Bronchial epithelial cell (primary cell): ENCODE measurements at regions not wholly inside any gene's neighbourhood (a gene's known extent, or its start where the extent isn't known, plus 50 kb on each side); places are given as distances from the start of the nearest gene placed in this dataset.

Experiments used
- DNase-seq: peaks from one replicate; pipeline ENCODE4 v3.0.0-alpha.2; 2010; ENCODE audit warnings: low read depth
- FAIRE-seq: peaks from 2 replicates; lab custom pipeline; 2011; peaks lifted over from hg19 to GRCh38; lab: Jason Lieb, UNC
- H3K27me3 ChIP-seq: 2 replicates; pipeline ENCODE4 v1.5.1; 2011; ENCODE audit warnings: low read length; ENCODE audit not compliant: control insufficient read depth, insufficient read depth
- H3K36me3 ChIP-seq: 2 replicates; pipeline ENCODE4 v1.5.1; 2011; ENCODE audit warnings: low read length; ENCODE audit not compliant: control insufficient read depth, insufficient read depth
- H3K4me3 ChIP-seq: 2 replicates; pipeline ENCODE4 v1.5.1; 2011; ENCODE audit warnings: mild to moderate bottlenecking, low read depth, low read length, control low read depth
- CTCF ChIP-seq: IDR thresholded peaks from 2 replicates; pipeline ENCODE4 v1.5.1; 2011; ENCODE audit warnings: mild to moderate bottlenecking, moderate library complexity, low read length, control low read depth, inconsistent platforms; ENCODE audit not compliant: insufficient read depth, severe bottlenecking

- H3K27me3 ChIP-seq, result no peaks in the 10 kb centered on the region
- DNase-seq (no peak), FAIRE-seq (no peak)
- H3K4me3 ChIP-seq, result no peak overlapping the region
- no peak for TF ChIP-seq CTCF
- H3K36me3 ChIP-seq, result no peaks in the 10 kb centered on the region
Observed at GRCh38 chr7:12064586-12065127, 146.4 kb upstream of the TMEM106B start.

GRCh38 chr7:12066004-12066403 is 145.1 kb upstream of the TMEM106B start:
- Histone ChIP-seq H3K4me3 (no peak overlapping the region), H3K36me3 (no peaks in the 10 kb centered on the region), H3K27me3 (no peaks in the 10 kb centered on the region)
- FAIRE-seq (no peak), DNase-seq (peak; percentile 87)
- TF ChIP-seq CTCF, result no peak

- peak; percentile 85 for DNase-seq
- FAIRE-seq, result peak; percentile 90
- H3K36me3 ChIP-seq, result no peaks in the 10 kb centered on the region
- no peak for TF ChIP-seq CTCF
- no peaks in the 10 kb centered on the region for H3K27me3 ChIP-seq
- H3K4me3 ChIP-seq, result no peak overlapping the region
Observed at GRCh38 chr7:12066521-12066920, 144.6 kb upstream of the TMEM106B start.

- FAIRE-seq (no peak), DNase-seq (peak; percentile 53)
- H3K27me3 ChIP-seq, result no peaks in the 10 kb centered on the region
- H3K4me3 ChIP-seq, result no peak overlapping the region
- H3K36me3 ChIP-seq, result no peaks in the 10 kb centered on the region
- peak; percentile 68 for TF ChIP-seq CTCF
Observed at GRCh38 chr7:12067156-12067831, 143.8 kb upstream of the TMEM106B start.

- FAIRE-seq, result no peak
- no peak for TF ChIP-seq CTCF
- no peak for DNase-seq
- Histone ChIP-seq H3K4me3 (no peak overlapping the region), H3K36me3 (no peaks in the 10 kb centered on the region), H3K27me3 (no peaks in the 10 kb centered on the region)
Observed at GRCh38 chr7:12069757-12070156, 141.3 kb upstream of the TMEM106B start.
